Breast epithelium (tissue), 3 donors: ENCODE measurements at regions not wholly inside any gene's neighbourhood (a gene's known extent, or its start where the extent isn't known, plus 50 kb on each side); places are given as distances from the start of the nearest gene placed in this dataset.
"Not testable (repeated sequence)": the region's sequence is repeated elsewhere in the genome, so short reads cannot be mapped to it uniquely, and the experiment has no call there.

Experiments
- CTCF ChIP-seq, 3 donors: fragments of 450-650 bp; IDR thresholded peaks; one replicate each; pipeline ENCODE4 v1.5.1; 2016 to 2017; ENCODE audit warnings: antibody characterized with exemption in 3 of 3, mild to moderate bottlenecking in 3 of 3, moderate library complexity in 3 of 3
- POLR2AphosphoS5 ChIP-seq, 3 donors: sonication (generic); formaldehyde crosslinking; IDR thresholded peaks; one replicate each; pipeline ENCODE4 v1.6.1; 2017; ENCODE audit warnings: antibody characterized with exemption in 3 of 3

DNA sequence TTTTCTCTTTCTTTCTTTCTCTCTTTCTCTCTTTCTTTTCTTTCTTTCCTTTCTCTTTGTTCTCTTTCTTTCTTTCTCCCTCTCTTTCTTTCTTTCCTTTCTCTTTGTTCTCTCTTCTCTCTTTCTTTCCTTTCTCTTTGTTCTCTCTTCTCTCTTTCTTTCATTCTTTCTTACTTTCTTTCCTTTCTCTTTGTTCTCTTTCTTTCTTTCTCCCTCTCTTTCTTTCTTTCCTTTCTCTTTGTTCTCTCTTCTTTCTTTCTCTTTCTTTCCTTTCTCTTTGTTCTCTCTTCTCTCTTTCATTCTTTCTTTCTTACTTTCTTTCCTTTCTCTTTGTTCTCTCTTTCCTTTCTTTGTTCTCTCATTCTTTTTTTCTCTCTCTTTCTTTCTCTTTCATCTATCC is 617.4 kb downstream of the CDH8 start:
- TF ChIP-seq CTCF, POLR2AphosphoS5 (IDR thresholded peaks at IDR 0.05): not testable (repeated sequence)
